PC-3 (cell line): ENCODE measurements at regions not wholly inside any gene's neighbourhood (a gene's known extent, or its start where the extent isn't known, plus 50 kb on each side); places are given as distances from the start of the nearest gene placed in this dataset.

ENCODE experiments used
- EZH2 ChIP-seq: fragments of 300-600 bp; sonication (generic); IDR thresholded peaks from one replicate; pipeline ENCODE4 v1.6.1; 2017; ENCODE audit warnings: antibody characterized with exemption, mild to moderate bottlenecking, low read length; ENCODE audit not compliant: unreplicated experiment
- TF ChIP-seq, protein P1 (sequence below): fragments of 300-600 bp; sonication (generic); conservative IDR thresholded peaks from 2 replicates; pipeline ENCODE4 v1.5.1; 2017; ENCODE audit warnings: antibody characterized with exemption, low read depth, mild to moderate bottlenecking, low read length

GRCh38 chr11:119941636-119942411, 196.1 kb downstream of the TRIM29 start:
- TF ChIP-seq, protein P1, sequence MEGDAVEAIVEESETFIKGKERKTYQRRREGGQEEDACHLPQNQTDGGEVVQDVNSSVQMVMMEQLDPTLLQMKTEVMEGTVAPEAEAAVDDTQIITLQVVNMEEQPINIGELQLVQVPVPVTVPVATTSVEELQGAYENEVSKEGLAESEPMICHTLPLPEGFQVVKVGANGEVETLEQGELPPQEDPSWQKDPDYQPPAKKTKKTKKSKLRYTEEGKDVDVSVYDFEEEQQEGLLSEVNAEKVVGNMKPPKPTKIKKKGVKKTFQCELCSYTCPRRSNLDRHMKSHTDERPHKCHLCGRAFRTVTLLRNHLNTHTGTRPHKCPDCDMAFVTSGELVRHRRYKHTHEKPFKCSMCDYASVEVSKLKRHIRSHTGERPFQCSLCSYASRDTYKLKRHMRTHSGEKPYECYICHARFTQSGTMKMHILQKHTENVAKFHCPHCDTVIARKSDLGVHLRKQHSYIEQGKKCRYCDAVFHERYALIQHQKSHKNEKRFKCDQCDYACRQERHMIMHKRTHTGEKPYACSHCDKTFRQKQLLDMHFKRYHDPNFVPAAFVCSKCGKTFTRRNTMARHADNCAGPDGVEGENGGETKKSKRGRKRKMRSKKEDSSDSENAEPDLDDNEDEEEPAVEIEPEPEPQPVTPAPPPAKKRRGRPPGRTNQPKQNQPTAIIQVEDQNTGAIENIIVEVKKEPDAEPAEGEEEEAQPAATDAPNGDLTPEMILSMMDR, result no peak
- no peak for TF ChIP-seq EZH2
